Bone marrow (tissue), 2 donors: ENCODE measurements at regions not wholly inside any gene's neighbourhood (a gene's known extent, or its start where the extent isn't known, plus 50 kb on each side); places are given as distances from the start of the nearest gene placed in this dataset.

Experiments used
- DNase-seq, 2 donors: peaks; one replicate each; lab custom pipeline; 2025; lab: John Stamatoyannopoulos, UW

GRCh38 chr14:96931751-96932150 is 134.6 kb downstream of the VRK1 start:
- DNase-seq: no peak

DNA sequence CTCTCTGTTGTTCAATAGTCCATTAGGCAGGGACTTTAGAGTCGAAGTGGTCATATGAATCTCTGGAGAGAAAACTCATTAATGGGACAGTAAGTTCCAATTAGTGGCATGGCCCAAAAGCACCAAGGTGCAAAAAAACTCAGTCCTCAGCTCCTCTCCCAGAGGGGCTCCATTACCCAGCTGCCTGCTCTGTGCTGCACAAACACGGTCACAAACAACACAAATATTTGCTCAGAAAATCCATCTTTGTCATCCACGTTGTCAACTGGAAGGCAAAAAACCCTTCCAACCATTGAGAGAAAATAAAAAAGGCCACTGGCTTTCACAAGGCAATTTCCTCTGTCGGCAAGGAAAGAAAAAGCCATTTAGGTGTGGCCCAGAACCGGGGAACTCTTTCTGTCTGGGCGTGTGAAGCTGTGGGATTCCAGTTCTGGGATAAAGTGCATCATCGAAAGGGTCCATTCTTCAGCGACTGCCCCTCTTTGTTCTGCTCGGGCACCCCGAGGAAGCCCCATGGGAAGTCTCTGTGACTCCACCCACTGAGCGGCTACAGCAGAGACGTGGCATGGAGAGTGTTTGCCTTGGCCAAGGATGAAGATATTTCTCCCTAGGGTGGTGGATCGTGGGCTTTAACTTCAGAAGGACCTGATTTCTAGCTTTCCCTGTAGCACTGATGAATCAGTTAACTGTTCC is 137.6 kb downstream of the VRK1 start:
- no peak for DNase-seq

DNA sequence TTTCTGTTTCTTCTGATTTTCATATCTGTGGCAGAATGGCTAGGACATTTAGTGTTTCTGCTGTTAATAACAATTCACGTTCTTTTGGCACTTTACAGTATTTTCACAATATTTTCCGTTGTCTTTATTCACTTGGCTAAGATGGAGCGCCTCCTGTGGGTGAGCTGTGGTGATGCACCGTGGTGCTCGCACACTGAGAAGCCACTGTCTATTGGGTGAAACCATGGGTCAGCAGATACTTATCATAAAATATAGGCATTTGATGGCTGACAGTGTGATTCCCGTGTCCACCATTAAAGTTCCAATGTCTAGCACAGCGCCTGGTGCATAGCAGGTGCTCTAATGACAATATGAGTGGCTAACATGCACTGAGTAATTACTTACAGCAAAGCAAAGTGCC is 141.8 kb downstream of the VRK1 start:
- no peak for DNase-seq

DNA sequence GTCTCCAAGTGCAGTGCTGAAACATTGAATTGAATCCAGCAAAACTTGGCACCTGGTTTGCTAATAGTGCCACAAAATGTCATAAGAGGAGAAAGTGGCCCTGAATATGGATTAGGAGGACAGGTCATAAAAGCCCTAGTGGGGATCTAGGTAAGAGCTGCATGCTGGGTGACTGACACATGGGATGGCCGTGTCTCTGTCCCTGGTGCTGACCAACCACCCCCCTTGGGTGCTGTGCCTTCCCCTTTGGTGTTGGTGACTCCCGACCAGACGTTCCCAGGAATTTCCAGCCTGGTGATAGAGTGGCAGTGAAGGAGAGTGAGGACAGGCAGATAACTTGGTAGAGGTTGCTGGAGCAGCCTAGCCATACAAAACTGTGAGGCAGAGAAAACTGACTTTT is 142.8 kb downstream of the VRK1 start:
- DNase-seq: no peak

DNA sequence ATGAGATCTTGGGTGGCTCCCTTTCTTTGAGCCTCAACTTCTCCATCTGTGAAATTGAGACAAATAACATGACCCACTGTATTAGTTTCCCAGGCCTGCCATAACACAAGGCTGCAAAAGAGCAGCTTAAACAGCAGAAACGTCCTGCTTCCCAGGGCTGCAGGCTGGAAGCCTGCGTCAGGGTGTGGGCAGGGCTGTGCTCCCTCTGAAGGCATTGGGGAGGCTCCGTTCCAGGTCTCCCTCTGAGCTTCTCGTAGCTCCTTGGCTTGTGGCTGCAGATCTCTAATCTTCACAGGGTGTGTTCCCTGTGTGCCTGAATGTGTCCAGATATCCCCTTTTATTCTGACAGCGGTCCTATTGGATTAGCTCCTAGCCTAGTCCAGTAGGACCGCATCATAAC is 147.1 kb downstream of the VRK1 start:
- DNase-seq: no peak

DNA sequence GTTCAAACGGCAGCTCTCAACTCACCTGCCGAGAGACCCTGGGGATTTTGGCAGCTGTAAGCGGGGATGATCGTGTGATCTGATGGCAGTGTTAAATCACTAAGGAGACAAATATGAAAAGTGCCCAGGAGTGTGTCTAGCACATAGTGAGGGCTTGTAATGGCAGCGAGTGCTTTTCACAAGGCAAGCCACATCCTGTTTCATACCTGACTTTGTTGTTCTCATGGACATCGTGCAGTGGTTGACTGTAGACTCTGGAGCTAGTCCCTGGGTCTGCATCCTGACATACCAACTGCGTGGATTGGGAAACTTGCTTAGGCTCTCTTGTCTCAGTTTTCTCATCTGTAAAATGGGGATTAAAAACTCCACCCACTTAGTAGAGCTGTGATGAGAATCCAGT is 148.5 kb downstream of the VRK1 start:
- DNase-seq: no peak

- DNase-seq: no peak
These were observed 152.4 kb downstream of the VRK1 start for GRCh38 chr14:96949594-96949993.

DNA sequence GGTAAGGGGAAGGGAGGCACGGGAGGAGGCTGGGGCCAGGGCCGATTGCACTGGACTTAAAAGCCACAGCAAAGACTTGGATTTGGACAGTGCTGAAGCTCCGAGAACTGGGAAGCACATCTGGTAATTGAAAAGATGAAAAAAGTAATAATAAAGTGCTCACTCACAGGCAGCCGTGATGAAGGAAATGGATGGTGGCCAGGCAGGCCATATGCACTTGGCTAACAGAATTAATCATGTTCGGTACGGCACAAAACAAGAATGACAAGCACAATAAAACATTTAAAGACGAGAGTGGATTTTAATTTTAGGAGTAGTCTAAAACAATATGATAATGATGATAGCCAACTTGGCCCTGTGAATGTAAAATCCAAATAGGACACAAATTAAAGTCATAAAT is 154.3 kb downstream of the VRK1 start:
- no peak for DNase-seq

DNA sequence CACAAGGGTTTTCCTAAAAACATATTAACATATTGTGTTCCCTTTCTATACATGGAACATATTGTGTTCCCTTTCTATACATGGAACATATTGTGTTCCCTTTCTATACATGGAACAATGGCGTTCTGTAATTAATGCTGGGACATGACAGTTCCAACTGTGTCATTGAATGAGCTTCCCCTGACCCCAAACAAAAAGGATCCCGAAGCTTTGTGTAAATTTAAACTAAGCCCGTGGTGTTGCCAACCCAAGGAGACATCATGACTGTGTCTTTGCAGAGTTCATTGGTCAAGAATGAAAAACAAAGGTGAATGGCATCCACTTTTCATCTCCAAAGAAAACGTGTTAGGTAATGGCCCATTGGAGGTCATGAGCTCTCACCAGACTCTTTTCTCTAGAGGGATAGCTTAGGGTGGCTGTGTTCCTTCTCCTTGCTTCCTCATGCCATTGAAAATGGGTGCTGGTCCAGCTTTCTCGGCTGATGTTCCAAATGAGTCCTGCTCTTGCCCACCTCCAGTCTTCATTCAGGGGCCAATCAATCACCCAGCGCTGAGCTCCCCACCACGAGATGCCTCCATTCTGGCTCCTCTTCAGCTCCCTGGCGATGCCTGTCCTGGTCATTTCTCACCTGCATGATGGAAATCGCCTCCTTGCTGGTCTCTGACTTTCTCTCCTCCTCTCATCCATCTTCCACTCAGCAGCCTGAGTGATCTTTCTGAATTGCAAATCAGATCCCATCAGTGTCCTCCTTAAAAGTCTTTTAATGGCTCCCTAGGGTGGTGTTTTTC is 156.1 kb downstream of the VRK1 start:
- DNase-seq: no peak

DNA sequence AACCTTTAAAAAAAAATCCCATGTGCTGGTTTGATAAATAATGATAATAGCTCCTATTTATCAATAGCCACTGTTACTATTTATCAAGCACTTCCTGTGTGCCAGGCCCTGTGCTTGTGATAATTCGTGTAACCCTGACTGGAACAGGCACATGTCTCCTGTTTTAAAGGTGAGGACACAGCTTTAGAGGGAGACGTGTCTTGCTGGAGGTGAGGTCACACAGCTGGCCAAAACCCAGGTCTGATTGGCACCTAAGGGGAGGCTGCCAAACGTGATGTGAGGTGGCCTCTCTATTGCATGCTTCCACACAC is 156.6 kb downstream of the VRK1 start:
- DNase-seq: no peak

DNA sequence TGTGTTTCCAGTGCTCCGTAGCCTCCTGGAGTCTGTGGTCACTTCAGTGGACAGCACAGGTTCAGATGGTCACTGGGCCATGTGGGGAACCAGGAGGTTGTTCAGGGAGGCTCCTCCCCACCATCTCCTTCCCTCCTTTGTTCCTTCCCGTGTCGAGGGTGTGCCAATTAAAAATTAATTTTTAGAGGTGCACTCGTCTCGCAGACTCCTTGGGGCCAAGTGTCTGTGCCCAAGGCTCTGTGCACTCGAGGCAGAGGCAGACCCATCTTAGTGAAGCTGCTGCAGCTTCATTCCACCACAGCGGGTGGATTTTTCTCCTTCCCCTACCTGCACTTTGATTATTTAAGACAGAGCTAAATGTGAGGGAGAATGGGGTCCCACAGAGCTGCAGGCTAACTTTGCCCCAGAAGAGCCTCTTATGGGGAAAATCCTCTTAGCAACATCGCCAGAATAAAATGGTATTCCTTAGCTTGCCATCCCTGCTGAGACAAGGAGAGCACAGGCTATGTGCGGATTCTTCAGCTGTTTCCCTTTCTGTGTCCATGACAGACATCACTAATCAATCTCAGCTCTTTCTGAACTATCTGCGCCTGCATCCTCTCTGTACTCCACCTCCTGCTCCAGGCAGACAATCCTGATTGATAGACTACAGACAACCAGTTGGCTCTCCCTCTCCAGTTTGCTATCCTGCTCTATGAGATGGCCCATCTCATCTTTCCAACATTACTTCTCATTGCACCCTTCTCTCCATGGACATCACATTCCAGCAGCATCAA is 159.5 kb downstream of the VRK1 start:
- no peak for DNase-seq

GRCh38 chr14:96958057-96958456 is 160.9 kb downstream of the VRK1 start:
- DNase-seq: no peak

- no peak for DNase-seq
These were observed 162.8 kb downstream of the VRK1 start for GRCh38 chr14:96959992-96960391.

DNA sequence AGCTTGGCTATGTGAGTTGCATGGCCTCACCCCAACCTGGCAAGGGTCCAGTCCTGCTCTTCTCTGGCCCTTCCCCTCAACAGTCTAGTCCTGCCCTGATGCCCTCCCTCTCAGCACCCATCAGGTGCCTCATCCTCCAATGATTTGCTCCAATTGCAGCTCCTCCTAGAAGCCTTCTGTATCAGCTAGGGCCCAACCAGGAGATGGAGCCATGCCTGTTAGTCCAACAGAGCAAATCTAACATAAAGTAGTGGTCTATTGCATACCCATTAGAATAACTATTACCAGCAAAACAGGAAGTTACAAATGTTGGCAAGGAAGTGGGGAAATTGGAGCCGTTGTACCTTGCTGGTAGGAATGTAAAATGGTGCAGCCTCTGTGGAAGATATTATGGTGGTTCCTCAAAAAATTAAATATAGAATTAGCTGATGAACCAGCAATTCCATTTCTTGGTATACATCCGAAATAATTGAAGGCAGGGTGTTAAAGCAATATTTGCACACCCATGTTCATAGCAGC is 163.5 kb downstream of the VRK1 start:
- no peak for DNase-seq

DNA sequence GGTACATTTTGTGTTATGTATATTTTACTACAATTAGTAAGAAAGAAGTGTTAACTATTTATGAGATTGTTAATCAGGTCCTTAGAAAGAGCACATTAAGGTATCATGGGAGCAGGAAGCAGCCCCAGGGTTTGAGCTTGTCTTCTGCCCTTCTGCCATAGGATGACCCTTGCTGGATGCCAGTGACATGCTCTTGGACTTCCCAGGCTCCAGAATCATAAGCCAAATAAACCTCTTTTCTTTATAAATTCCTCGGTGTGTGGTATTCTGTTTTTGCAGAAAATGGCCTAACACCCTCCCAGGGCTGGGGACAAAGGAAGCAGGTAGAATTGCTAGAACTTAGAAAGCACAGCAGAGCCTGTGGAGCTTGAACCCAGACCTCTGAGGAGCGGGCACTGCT is 164.7 kb downstream of the VRK1 start:
- DNase-seq: no peak

- no peak for DNase-seq
These were observed 165.2 kb downstream of the VRK1 start for GRCh38 chr14:96962337-96962736.

- no peak for DNase-seq
These were observed 167.7 kb downstream of the VRK1 start for GRCh38 chr14:96964726-96965415.

GRCh38 chr14:96965885-96966595 is 168.9 kb downstream of the VRK1 start:
- DNase-seq: no peak

- no peak for DNase-seq
These were observed 177.9 kb downstream of the VRK1 start for GRCh38 chr14:96975116-96975515.

DNA sequence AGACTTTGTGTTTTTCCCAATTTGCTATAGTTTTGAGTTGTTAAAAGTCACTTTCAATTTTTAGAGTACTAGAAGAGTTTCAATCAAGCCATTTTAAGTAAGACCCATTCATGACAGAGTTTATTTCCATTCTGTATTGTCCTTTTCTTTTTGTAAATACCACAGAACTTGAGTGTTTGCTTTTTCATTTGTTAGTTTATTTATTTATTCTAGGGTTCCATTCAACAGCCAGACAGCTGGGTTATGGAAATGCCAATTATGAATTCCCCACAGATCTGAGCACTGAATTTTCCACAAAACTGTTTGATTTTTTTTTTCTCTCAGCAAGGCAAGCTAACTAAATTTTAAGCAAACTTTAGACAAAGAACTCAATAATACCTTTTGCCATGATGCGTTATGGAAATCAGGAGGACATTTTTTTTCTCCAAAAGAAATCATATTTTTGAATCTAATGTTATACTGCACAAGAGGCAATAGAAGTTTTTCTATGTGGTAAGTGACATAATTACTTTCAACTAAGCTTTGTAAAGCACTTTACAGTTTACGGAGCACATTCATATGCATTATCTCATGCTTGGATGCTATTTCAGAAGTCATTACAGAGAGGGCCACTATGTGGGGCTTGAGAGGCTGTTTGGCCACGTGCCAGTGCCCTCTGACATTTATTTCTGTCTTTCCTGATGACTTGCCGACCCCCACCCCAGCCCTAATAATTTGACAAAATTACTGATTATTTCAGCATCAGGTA is 181.5 kb downstream of the VRK1 start:
- no peak for DNase-seq

- DNase-seq: no peak
These were observed 182.5 kb downstream of the VRK1 start for GRCh38 chr14:96979611-96980074.
